ENCODE measurements at regions not wholly inside any gene's neighbourhood (a gene's known extent, or its start where the extent isn't known, plus 50 kb on each side); places are given as distances from the start of the nearest gene placed in this dataset.
"Not testable (repeated sequence)": the region's sequence is repeated elsewhere in the genome, so short reads cannot be mapped to it uniquely, and the experiment has no call there.

DNA sequence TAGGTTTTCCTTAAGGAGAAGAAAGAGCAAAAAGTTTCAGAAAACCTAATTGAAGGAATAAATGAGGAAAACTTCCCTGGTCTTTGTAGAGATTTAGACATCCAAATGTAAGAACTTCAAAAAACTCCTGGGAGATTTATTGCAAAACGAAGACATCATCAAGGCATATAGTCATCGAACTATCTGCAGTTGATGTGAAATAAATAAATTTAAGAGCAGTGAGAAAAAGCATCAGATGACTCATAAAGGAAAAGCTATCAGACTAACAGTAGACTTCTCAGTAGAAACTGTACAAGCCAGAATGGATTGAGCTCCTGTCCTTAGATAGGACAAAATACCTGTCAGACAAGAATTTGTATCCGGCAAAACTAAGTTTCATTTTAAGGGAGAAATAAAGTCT, 569.4 kb upstream of the ADAMTS5 start:
- DNase-seq = no peak

DNA sequence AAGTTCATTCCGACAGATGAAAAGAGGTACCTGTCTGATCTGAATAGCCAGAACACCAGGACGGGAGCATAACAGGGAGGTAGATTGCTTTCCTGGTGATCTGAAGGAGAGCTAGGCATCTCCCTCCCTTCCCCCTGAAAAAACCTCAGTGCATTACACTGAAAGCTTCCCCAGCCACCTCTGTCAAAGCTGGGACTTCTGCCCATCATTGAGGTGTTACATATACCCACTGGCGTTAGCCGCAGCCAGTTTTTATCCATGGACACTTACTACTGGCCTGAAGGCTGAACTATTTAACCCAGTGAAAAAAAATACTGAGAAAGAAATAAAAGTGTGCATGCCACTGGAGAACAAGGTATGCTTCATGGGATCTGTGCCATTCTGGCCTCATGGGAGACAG, 568.3 kb upstream of the ADAMTS5 start:
- DNase-seq = no peak

DNA sequence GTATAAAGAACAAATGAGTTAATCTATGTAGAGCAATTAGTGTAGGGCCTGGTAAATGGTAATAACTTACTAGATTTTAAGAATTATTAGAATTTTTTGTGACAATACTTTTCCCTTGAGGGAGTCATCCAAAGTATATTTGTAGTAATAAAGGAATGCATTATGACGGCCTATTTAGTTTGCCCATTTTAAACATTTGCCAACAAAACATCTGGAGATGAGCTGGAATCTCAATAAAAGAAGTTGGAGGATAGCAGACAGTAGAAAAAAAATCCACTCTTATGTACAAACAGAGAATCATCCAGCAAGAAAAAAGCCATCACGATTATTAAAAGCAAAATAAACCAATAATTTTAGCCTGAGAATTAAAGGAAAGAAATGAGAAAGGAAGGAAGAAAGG, 567.3 kb upstream of the ADAMTS5 start:
- DNase-seq = no peak

DNA sequence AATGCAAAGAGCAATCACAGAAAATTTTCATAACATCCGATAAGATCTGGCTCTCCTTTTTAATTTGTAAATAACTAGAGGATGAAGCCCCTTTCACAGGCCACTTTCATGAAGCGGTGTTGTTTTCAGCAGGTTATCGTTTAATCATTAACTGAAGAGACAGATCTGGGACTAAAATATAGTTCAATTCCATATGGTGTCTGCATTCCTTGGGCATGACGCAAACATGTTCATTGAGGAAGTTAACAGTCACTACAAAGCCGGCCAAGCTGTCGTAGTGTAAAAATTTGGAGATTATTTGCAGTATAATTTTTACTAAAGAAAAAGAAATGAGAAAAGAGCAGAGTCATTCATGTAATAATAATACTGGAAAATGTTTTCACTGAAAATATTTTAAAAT, 565.2 kb upstream of the ADAMTS5 start:
- DNase-seq = peak; percentile 32

DNA sequence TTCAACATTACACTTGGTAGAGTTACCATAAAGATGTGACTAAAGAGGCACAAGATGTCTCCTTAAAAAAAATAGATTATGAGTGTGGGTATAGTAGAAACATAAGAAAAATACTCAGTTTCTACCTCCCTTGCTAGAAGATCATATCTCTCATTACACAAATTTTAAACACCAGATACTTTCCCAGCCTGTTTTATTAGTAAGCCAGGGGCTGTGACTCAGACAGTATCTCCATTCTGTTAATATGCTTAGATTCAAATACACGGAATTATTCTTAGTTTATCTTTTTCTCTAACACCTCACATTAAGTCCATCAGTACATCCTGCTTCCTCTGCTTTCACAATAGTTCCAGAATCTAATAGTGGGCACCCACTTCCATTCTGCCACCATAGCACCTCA, 561.8 kb upstream of the ADAMTS5 start:
- no peak for DNase-seq

- no peak for DNase-seq
Observed at GRCh38 chr21:27526451-27526850, 559.6 kb upstream of the ADAMTS5 start.

DNA sequence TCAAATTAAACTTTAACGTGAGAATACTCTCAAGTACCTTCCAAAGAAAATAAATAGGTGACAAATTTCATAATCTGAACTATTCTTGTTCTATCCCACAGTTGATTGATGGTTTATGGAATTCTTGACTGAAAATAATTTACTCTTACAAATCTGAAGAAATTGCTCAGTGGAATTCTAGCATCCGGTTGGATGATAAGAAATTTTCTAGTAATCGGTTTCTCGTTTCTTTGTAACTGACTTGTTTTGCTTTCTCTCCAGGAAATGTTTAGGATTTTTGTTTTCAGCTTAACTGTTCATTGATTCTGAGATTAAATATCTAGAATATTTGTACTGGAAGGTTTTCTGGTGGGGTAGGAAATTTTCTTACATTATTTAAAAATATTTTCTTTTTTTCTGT, 558.9 kb upstream of the ADAMTS5 start:
- no peak for DNase-seq

GRCh38 chr21:27519361-27519760, 552.5 kb upstream of the ADAMTS5 start:
- DNase-seq = no peak

GRCh38 chr21:27517177-27517576, 550.3 kb upstream of the ADAMTS5 start:
- DNase-seq = not testable (repeated sequence)

DNA sequence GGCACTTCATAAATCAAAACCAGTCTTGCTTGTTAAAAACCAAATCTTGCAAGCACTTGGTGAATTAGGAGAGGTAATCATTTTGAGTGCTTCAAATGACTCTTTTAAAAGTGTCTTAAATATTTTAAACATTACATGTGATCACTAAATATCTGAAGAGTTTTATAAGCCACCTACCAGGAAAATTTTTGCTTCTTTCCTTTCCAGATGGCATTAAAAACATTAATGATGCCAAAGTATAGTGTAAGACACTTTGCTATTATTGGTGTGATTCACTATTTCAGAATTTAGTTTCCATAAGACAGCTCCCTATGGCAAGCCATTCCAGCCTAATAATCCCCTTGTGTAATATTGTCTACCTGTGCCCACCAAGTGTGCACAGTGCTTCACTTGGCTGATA, 548.8 kb upstream of the ADAMTS5 start:
- DNase-seq = no peak

GRCh38 chr21:27513825-27514224, 546.9 kb upstream of the ADAMTS5 start:
- no peak for DNase-seq

- no peak for DNase-seq
Observed at GRCh38 chr21:27513016-27513415, 546.1 kb upstream of the ADAMTS5 start.

DNA sequence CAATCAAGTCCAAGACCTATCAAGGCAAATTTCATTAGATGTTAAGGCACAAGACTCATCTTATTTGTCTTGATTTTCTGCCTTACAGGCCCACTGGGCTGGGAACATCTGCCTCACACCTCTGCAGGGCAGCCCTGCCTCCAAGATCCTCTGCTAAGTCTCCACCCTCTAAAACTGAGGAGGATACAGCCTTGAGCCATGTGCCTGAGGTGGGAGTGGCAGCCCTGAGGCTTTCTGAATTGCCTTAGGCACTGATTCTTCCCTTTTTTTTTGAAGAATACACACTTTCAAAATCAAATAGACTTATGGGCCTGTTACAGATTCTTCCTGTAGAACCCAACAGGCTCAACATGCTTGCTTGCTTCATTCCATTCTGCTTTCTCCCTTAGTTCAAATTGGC, 544.3 kb upstream of the ADAMTS5 start:
- DNase-seq = no peak

DNA sequence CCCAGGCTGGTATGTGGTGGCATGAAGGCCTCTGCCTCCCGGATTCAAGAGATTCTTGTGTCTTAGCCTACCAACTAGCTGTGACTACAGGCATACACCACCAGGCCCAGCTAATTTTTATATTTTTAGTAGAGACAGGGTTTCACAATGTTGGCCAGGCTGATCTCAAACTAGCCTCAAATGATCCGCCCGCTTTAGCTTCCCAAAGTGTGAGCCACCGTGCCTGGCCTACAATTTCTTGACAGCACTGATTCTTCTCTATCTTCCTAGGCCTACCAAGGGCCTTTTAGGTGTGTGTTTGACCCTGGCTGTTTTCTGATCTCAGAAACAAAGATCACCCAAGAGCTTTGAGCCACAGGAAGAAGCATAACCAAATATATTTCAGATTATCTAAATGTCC, 540.8 kb upstream of the ADAMTS5 start:
- no peak for DNase-seq

DNA sequence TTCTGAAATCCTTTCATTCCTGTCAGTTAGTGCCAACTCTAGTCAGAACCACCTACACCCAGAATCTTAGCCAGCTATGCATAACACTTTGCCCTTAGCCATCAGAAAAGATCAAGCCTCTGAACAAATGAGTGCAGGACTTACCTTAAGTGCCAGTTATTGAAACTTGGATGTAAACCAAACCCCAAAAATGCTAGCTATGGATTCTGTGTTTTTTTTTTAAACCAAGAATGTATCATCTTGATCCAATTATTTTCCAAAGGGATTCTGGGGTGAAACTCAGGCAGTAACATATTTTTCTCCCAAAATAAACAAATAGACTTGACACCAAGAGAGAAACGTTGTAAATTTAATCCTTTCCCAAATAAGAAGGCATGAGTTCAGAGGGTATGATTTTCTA, 538.6 kb upstream of the ADAMTS5 start:
- no peak for DNase-seq

GRCh38 chr21:27502801-27503200, 535.9 kb upstream of the ADAMTS5 start:
- DNase-seq = no peak

DNA sequence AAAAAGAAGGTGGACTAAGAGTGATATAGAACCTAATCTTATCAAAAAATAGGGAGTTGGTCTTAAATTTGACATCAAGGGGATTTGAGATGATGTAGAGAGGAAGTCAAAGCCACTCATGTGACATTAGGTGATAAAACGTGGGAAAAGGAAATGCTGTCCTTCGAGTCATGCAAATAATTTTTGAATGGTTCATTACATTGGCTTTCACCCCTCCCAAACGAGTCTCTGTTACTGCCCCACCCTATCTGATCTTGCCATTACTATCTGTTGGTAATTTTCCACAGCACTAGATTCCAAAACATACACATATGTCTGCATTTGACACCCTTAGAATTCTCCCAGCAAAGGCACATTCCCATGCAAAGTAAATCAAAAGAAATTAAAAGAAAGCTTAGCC, 531.1 kb upstream of the ADAMTS5 start:
- DNase-seq = no peak

DNA sequence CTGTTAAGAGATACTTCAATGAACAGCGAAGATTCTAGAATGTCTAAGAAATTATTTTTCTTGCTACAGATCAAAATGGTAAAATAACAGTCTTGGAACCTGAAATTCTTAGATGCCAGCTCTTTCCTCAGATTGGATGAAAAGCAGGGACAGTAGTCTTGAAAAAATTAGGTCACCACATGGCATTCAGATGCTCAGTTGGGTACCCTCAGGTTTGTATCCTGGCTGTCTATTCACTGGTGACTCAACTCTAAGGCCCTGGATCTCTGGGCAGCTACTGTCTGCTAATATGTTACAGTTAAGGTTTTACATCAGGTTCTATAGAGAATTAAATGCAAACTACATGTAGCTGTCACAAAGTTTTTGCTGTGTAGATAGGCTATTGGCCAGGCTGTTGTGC, 528.9 kb upstream of the ADAMTS5 start:
- no peak for DNase-seq

DNA sequence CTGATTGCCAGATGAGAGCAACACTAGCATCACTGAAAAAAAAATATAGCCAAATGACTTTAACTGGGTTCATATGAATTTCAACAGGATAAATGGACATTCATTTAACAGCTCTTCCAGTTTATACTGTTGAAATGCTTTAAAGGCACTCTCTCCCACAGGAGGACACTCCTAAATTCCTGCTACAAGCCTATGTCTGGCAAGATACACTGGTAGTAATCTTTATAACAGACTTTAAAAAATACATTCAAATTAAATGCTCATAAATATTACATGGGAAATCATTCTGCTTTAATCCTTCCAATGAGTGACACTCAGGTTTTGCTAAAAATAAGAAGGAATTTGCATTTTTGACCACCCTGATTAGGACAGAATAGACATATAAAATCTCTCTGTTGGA, 526.7 kb upstream of the ADAMTS5 start:
- DNase-seq = peak; percentile 33

- no peak for DNase-seq
Observed at GRCh38 chr21:27487676-27488075, 520.8 kb upstream of the ADAMTS5 start.

DNA sequence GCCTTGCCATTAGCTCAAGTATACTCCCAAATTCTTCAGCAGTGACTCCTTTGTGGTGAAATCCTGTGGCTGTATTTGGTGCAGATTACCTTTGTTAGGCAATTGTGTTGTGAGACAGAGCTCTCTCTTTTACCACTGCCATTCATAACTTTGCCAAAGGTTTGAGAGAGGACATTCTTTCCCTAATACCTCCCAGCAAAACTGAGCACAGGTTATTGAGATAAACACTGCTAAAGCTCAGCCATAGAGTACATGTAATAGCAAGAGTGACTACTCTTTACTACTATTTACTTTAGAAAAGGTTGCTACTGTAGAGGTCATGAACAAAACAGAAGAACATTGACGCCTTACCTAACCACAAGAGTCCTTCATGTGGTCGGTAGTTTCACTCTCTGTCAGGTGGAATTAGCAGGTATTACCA, 514.0 kb upstream of the ADAMTS5 start:
- DNase-seq = no peak

DNA sequence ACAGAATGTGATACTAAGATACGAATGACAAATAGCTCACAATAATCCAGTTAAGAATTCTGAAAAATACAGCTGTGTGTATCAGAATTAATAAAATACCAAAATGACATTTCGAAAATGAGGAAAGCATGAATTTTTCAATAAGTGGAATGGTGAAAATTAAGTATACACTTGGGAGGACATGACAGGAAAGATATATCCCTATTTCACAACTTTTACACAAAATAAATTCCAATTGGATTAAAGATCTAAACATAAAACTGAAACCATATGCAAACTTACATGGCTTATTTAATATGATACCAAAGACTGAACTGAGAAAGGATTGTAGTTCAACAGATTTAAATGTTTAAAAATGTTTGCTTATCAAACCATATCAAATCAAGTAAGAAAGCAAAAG, 510.4 kb upstream of the ADAMTS5 start:
- DNase-seq = no peak

GRCh38 chr21:27476696-27477095, 509.8 kb upstream of the ADAMTS5 start:
- no peak for DNase-seq

DNA sequence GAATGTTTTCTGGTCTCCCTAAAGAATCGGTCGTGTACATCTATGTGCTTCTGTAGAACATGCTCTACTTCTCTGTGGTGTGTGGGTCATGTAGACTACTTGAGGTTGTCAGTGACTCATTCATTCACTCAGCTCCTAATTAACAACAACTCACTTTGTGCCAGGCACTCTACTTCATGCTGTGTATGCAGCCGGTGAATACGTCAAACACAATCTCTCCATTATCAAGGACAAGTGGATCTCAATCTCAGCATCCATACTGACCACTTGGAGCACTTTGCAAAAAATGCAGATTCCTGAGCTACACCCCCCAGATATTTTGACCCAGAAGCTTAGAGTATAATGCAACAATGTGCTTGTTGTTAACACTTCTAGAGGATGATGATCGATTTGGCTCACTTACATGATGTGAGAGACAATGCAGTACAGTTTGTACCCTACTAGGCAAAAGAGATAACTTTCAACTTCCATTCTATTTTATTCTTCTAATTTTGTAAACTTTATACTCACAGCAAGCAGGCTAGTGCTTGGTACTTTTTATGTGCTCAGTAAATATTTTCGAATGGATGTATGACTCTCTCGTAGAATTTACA, 508.6 kb upstream of the ADAMTS5 start:
- no peak for DNase-seq

GRCh38 chr21:27467366-27467765, 500.5 kb upstream of the ADAMTS5 start:
- no peak for DNase-seq

DNA sequence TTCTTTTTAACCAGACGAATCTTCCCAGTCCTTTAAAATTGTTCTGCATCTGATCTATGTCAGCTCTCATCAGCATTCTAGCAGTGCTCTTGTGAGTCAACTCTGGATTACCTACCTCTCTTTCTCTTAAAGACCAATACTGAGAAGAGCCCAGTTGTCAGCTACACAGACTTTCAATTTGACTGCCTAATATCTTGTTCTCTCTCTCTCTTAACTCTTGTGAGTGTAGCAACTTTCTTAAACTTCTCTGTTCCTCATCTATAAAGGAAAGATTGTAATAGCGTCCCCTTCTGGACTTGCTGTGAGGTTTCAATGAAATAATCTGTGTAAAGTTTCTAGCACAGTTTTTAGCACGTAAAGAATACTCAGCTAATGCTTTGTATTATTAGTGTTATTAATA, 499.3 kb upstream of the ADAMTS5 start:
- no peak for DNase-seq
